Neural progenitor cell (in vitro differentiated cells): ENCODE measurements at regions not wholly inside any gene's neighbourhood (a gene's known extent, or its start where the extent isn't known, plus 50 kb on each side); places are given as distances from the start of the nearest gene placed in this dataset.

ENCODE experiments used
- DNase-seq: peaks from one replicate; pipeline ENCODE4 v3.0.0-alpha.2; 2016; ENCODE audit warnings: low spot score
- H2AFZ ChIP-seq: fragments of 200-600 bp; sonication (generic); replicated peaks from 2 replicates; pipeline ENCODE4 v1.6.1; 2016; ENCODE audit warnings: antibody characterized with exemption
- H3F3A ChIP-seq: fragments of 200-600 bp; sonication (generic); 2 replicates; pipeline ENCODE4 v1.6.1; 2016; ENCODE audit warnings: antibody characterized with exemption, low read depth
- H3K27ac ChIP-seq: fragments of 200-600 bp; sonication (generic); 2 replicates; pipeline ENCODE4 v1.5.1; 2016; ENCODE audit warnings: mild to moderate bottlenecking
- H3K27me3 ChIP-seq: fragments of 200-600 bp; sonication (generic); 2 replicates; pipeline ENCODE4 v1.6.1; 2016; ENCODE audit warnings: mild to moderate bottlenecking, moderate library complexity
- H3K36me3 ChIP-seq: fragments of 200-600 bp; sonication (generic); 2 replicates; pipeline ENCODE4 v1.5.1; 2016
- H3K4me1 ChIP-seq: fragments of 200-600 bp; sonication (generic); 2 replicates; pipeline ENCODE4 v1.6.1; 2016; ENCODE audit warnings: mixed run types
- H3K4me2 ChIP-seq: fragments of 200-600 bp; sonication (generic); 2 replicates; pipeline ENCODE4 v1.6.1; 2016
- H3K4me3 ChIP-seq: fragments of 200-600 bp; sonication (generic); 2 replicates; pipeline ENCODE4 v1.5.1; 2016
- H3K79me2 ChIP-seq: fragments of 200-600 bp; sonication (generic); 2 replicates; pipeline ENCODE4 v1.6.1; 2016; ENCODE audit warnings: low read depth
- H3K9ac ChIP-seq: fragments of 200-600 bp; sonication (generic); 2 replicates; pipeline ENCODE4 v1.6.1; 2016
- H3K9me3 ChIP-seq: fragments of 200-600 bp; sonication (generic); 2 replicates; pipeline ENCODE4 v1.5.1; 2016; ENCODE audit warnings: low read depth
- H4K20me1 ChIP-seq: fragments of 200-600 bp; sonication (generic); 2 replicates; pipeline ENCODE4 v1.6.1; 2016; ENCODE audit warnings: low read depth
- H3K27ac Mint-ChIP-seq: 3 replicates; pipeline ENCODE4 v1.8.0; 2021; ENCODE audit warnings: mixed read lengths
- H3K27me3 Mint-ChIP-seq: 2 replicates; pipeline ENCODE4 v1.8.0; 2022; ENCODE audit warnings: low read depth, mild to moderate bottlenecking, inconsistent platforms, moderate library complexity, mixed read lengths; ENCODE audit not compliant: insufficient read depth
- H3K36me3 Mint-ChIP-seq: 3 replicates; pipeline ENCODE4 v1.8.0; 2021; ENCODE audit warnings: mixed read lengths
- H3K4me1 Mint-ChIP-seq: 3 replicates; pipeline ENCODE4 v1.8.0; 2021; ENCODE audit warnings: mixed read lengths
- H3K4me3 Mint-ChIP-seq: 3 replicates; pipeline ENCODE4 v1.8.0; 2021; ENCODE audit warnings: mild to moderate bottlenecking, moderate library complexity, mixed read lengths
- H3K9me3 Mint-ChIP-seq: 3 replicates; pipeline ENCODE4 v1.8.0; 2020; ENCODE audit warnings: mixed read lengths
- EZH2 ChIP-seq: fragments of 200-600 bp; sonication (generic); IDR thresholded peaks from 2 replicates; pipeline ENCODE4 v1.6.1; 2017; ENCODE audit warnings: antibody characterized with exemption, mild to moderate bottlenecking, moderate library complexity
- EZH2phosphoT487 ChIP-seq: fragments of 200-600 bp; sonication (generic); IDR thresholded peaks from 2 replicates; pipeline ENCODE4 v1.6.1; 2017; ENCODE audit warnings: antibody characterized with exemption
- TF ChIP-seq, protein P1 (sequence below): fragments of 200-600 bp; sonication (generic); IDR thresholded peaks from 2 replicates; pipeline ENCODE4 v1.5.1; 2017; ENCODE audit warnings: antibody characterized with exemption, mild to moderate bottlenecking

- no peak overlapping the region for H2AFZ ChIP-seq
- Mint-ChIP-seq H3K4me3 (no peak overlapping the region), H3K36me3 (no peaks in the 10 kb centered on the region), H3K4me1 (peaks cover 4% of the 10 kb centered on the region), H3K27me3 (peaks cover 2% of the 10 kb centered on the region), H3K27ac (no peak overlapping the region), H3K9me3 (no peaks in the 10 kb centered on the region)
- H4K20me1 ChIP-seq = no peaks in the 10 kb centered on the region
- H3K4me3 ChIP-seq = no peak overlapping the region
- peaks cover 6% of the 10 kb centered on the region for H3K4me1 ChIP-seq
- no peak for TF ChIP-seq EZH2
- TF ChIP-seq, protein P1, sequence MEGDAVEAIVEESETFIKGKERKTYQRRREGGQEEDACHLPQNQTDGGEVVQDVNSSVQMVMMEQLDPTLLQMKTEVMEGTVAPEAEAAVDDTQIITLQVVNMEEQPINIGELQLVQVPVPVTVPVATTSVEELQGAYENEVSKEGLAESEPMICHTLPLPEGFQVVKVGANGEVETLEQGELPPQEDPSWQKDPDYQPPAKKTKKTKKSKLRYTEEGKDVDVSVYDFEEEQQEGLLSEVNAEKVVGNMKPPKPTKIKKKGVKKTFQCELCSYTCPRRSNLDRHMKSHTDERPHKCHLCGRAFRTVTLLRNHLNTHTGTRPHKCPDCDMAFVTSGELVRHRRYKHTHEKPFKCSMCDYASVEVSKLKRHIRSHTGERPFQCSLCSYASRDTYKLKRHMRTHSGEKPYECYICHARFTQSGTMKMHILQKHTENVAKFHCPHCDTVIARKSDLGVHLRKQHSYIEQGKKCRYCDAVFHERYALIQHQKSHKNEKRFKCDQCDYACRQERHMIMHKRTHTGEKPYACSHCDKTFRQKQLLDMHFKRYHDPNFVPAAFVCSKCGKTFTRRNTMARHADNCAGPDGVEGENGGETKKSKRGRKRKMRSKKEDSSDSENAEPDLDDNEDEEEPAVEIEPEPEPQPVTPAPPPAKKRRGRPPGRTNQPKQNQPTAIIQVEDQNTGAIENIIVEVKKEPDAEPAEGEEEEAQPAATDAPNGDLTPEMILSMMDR = no peak
- H3K4me2 ChIP-seq = no peak overlapping the region
- H3K27ac ChIP-seq = no peak overlapping the region
- no peak for DNase-seq
- no peaks in the 10 kb centered on the region for H3K9me3 ChIP-seq
- H3K9ac ChIP-seq = no peak overlapping the region
- H3F3A ChIP-seq = no peaks in the 10 kb centered on the region
- no peaks in the 10 kb centered on the region for H3K79me2 ChIP-seq
- H3K27me3 ChIP-seq = no peaks in the 10 kb centered on the region
- H3K36me3 ChIP-seq = no peaks in the 10 kb centered on the region
Observed at GRCh38 chr9:4417578-4418325, 72.5 kb upstream of the SLC1A1 start.

GRCh38 chr9:4416467-4416866 lies 73.8 kb upstream of the SLC1A1 start:
- H3K79me2 ChIP-seq = no peaks in the 10 kb centered on the region
- Mint-ChIP-seq H3K36me3 (no peaks in the 10 kb centered on the region), H3K4me1 (no peaks in the 10 kb centered on the region), H3K27ac (no peak overlapping the region), H3K9me3 (no peaks in the 10 kb centered on the region), H3K27me3 (peaks cover 2% of the 10 kb centered on the region), H3K4me3 (no peak overlapping the region)
- H3K4me2 ChIP-seq = no peak overlapping the region
- TF ChIP-seq EZH2phosphoT487 = no peak
- TF ChIP-seq, protein P1 = no peak
- TF ChIP-seq EZH2 = no peak
- no peak overlapping the region for H3K4me3 ChIP-seq
- no peaks in the 10 kb centered on the region for H4K20me1 ChIP-seq
- no peaks in the 10 kb centered on the region for H3K36me3 ChIP-seq
- no peaks in the 10 kb centered on the region for H3F3A ChIP-seq
- no peak overlapping the region for H2AFZ ChIP-seq
- H3K27me3 ChIP-seq = no peaks in the 10 kb centered on the region
- no peak overlapping the region for H3K9ac ChIP-seq
- peaks cover 4% of the 10 kb centered on the region for H3K4me1 ChIP-seq
- no peak for DNase-seq
- no peak overlapping the region for H3K27ac ChIP-seq
- no peaks in the 10 kb centered on the region for H3K9me3 ChIP-seq

DNA sequence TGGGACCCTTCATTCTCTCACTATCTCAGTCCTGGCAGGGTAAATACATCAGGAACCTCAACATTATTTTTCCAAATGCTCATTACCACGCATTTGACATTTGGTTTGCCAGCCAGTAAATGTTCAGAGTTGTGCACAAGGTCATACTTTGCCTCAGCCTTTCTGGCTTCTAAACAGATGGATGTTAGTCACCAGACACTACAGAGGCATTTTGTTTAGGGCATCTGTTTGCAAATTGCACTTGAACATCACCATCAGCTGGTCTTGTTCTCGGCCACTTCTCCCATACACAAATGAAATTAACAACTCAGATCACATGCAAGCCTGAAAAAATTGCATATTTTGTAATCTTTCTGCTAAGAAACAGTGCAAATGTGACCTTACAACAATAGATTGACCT lies 75.0 kb upstream of the SLC1A1 start:
- H3K79me2 ChIP-seq = no peaks in the 10 kb centered on the region
- Mint-ChIP-seq H3K4me3 (no peak overlapping the region), H3K27me3 (peaks cover 2% of the 10 kb centered on the region), H3K4me1 (no peaks in the 10 kb centered on the region), H3K9me3 (no peaks in the 10 kb centered on the region), H3K27ac (no peak overlapping the region), H3K36me3 (no peaks in the 10 kb centered on the region)
- H3K27ac ChIP-seq = no peak overlapping the region
- no peaks in the 10 kb centered on the region for H4K20me1 ChIP-seq
- no peak overlapping the region for H3K4me3 ChIP-seq
- H3K9me3 ChIP-seq = no peaks in the 10 kb centered on the region
- no peak overlapping the region for H3K4me2 ChIP-seq
- no peaks in the 10 kb centered on the region for H3K27me3 ChIP-seq
- no peak for DNase-seq
- TF ChIP-seq, protein P1 = no peak
- TF ChIP-seq EZH2 (no peak), EZH2phosphoT487 (no peak)
- no peak overlapping the region for H2AFZ ChIP-seq
- H3F3A ChIP-seq = no peaks in the 10 kb centered on the region
- H3K36me3 ChIP-seq = no peaks in the 10 kb centered on the region
- H3K9ac ChIP-seq = no peak overlapping the region
- peaks cover 4% of the 10 kb centered on the region for H3K4me1 ChIP-seq
